GM12878 (cell line): ENCODE measurements at regions not wholly inside any gene's neighbourhood (a gene's known extent, or its start where the extent isn't known, plus 50 kb on each side); places are given as distances from the start of the nearest gene placed in this dataset.

ENCODE experiments used
- ATAC-seq: fragments of 200-7000 bp; cut with Tn5 transposase; 3 replicates; pipeline ENCODE4 v1.9.1; 2020; ENCODE audit warnings: mild to moderate bottlenecking, moderate library complexity
- BruUV-seq: library from RNA; stranded (reverse); fragments of 400-500 nt; replicated peaks from 2 replicates; lab custom pipeline; 2021; lab: Mats Ljungman, UMichigan
- CTCF ChIA-PET: fragments of 300-600 bp; sonication (Branson Sonifier 250); formaldehyde crosslinking; extraction: SDS; loops from one replicate; lab custom pipeline; 2021; ENCODE audit warnings: inconsistent platforms; lab: Yijun Ruan, JAX
- POLR2A ChIA-PET: fragments of 350-600 bp; formaldehyde crosslinking; extraction: SDS; loops from one replicate; lab custom pipeline; 2021; ENCODE audit warnings: inconsistent platforms; lab: Charles Lee
- RAD21 ChIA-PET: fragments of 300-600 bp; sonication (Branson Sonifier 250); formaldehyde crosslinking; loops from one replicate; lab custom pipeline; 2023; ENCODE audit warnings: antibody characterized with exemption; ENCODE audit not compliant: unreplicated experiment; lab: Charles Lee
- SMC1A ChIA-PET: fragments of 300-600 bp; sonication (Branson Sonifier 250); formaldehyde crosslinking; loops from one replicate; lab custom pipeline; 2023; ENCODE audit not compliant: unreplicated experiment, uncharacterized antibody; lab: Charles Lee
- DNase-seq: peaks from one replicate; pipeline ENCODE4 v3.0.0-alpha.2; 2011; ENCODE audit warnings: low read depth, low spot score
- FAIRE-seq: peaks from 3 replicates; lab custom pipeline; 2011; peaks lifted over from hg19 to GRCh38; lab: Jason Lieb, UNC
- H2AFZ ChIP-seq: 2 replicates; pipeline ENCODE4 v1.6.0; 2011; ENCODE audit warnings: low read depth, low read length, control low read depth; ENCODE audit not compliant: control insufficient read depth
- H3K27ac ChIP-seq: 2 replicates; pipeline ENCODE4 v1.5.1; 2011; ENCODE audit warnings: control low read depth; ENCODE audit not compliant: control insufficient read depth, insufficient read depth
- H3K27me3 ChIP-seq, 2 experiments: replicated peaks in 1 of 2; 2 replicates each; pipeline versions ENCODE4 v1.6.0 to v1.6.1; 2011; ENCODE audit warnings: low read length in 1 of 2; ENCODE audit not compliant: control insufficient read depth in 2 of 2, insufficient read depth in 2 of 2
- H3K36me3 ChIP-seq, 2 experiments: 2 replicates each; pipeline ENCODE4 v1.5.1; 2011; ENCODE audit warnings: low read length in 1 of 2; ENCODE audit not compliant: control insufficient read depth in 2 of 2, insufficient read depth in 2 of 2
- H3K4me1 ChIP-seq: 2 replicates; pipeline ENCODE4 v1.6.1; 2011; ENCODE audit warnings: mild to moderate bottlenecking, low read length, moderate library complexity, mixed read lengths; ENCODE audit not compliant: control insufficient read depth, insufficient read depth
- H3K4me2 ChIP-seq: 2 replicates; pipeline ENCODE4 v1.6.0; 2011; ENCODE audit warnings: control low read depth; ENCODE audit not compliant: control insufficient read depth, insufficient read depth
- H3K4me3 ChIP-seq: fragments of 200-600 bp; sonication (generic); 2 replicates; pipeline ENCODE4 v1.5.1; 2016
- H3K79me2 ChIP-seq: 2 replicates; pipeline ENCODE4 v1.6.0; 2011; ENCODE audit warnings: low read length; ENCODE audit not compliant: control insufficient read depth, insufficient read depth
- H3K9ac ChIP-seq: 2 replicates; pipeline ENCODE4 v1.8.0; 2011; ENCODE audit warnings: low read length, control low read depth, mixed read lengths; ENCODE audit not compliant: control insufficient read depth, insufficient read depth
- H3K9me3 ChIP-seq: replicated peaks from 3 replicates; pipeline ENCODE4 v1.5.1; 2011; ENCODE audit warnings: mild to moderate bottlenecking, low read length; ENCODE audit not compliant: control insufficient read depth, insufficient read depth
- H4K20me1 ChIP-seq: 2 replicates; pipeline ENCODE4 v1.6.0; 2011; ENCODE audit not compliant: control insufficient read depth, insufficient read depth
- CREB1 ChIP-seq: IDR thresholded peaks from 2 replicates; pipeline ENCODE4 v1.6.1; 2012; ENCODE audit warnings: low read depth, mild to moderate bottlenecking, inconsistent platforms
- HCFC1 ChIP-seq: fragments of 150-350 bp; IDR thresholded peaks from 2 replicates; pipeline ENCODE4 v1.6.1; 2014; ENCODE audit warnings: low read length
- IKZF2 ChIP-seq, 2 experiments: fragments of 450-650 bp; IDR thresholded peaks; 2 replicates each; pipeline ENCODE4 v1.6.1; 2017; ENCODE audit warnings: mild to moderate bottlenecking in 2 of 2, moderate library complexity in 2 of 2
- MEF2A ChIP-seq: IDR thresholded peaks from 2 replicates; pipeline ENCODE4 v1.6.1; 2011; ENCODE audit warnings: low read depth, mild to moderate bottlenecking, low read length, moderate library complexity; ENCODE audit not compliant: insufficient read depth
- WGBS: methylation state at CpG from one replicate; pipeline ENCODE4 v1.1.6; 2016; ENCODE audit warnings: low lambda C conversion rate; ENCODE audit not compliant: insufficient replicate concordance, insufficient coverage; ENCODE audit errors: missing lambda C conversion rate; 5-methylcytosine and 5-hydroxymethylcytosine counted together
- in situ Hi-C: fragments of 300-500 bp; cut with MboI; formaldehyde crosslinking; loops from 9 replicates; pipeline ENCODE4 v1.14.3; 2018; ENCODE audit warnings: mixed read lengths
- intact Hi-C: fragments of 100-400 bp; cut with micrococcal nuclease; formaldehyde crosslinking; loops from one replicate; pipeline ENCODE4 v1.14.2; 2022; ENCODE audit not compliant: unreplicated experiment
- TF ChIP-seq, protein P1 (sequence below): fragments of 450-650 bp; IDR thresholded peaks from 2 replicates; pipeline ENCODE4 v1.6.1; 2017; ENCODE audit warnings: antibody characterized with exemption, mild to moderate bottlenecking, moderate library complexity
- TF ChIP-seq, protein P2 (sequence below): IDR thresholded peaks from 2 replicates; pipeline ENCODE4 v1.6.1; 2012; ENCODE audit warnings: improper control_type of control experiment, low read depth, low read length; ENCODE audit not compliant: insufficient replicate concordance
- TF ChIP-seq, protein P3 (sequence below): IDR thresholded peaks from 2 replicates; pipeline ENCODE4 v1.6.1; 2011; ENCODE audit warnings: borderline replicate concordance, low read depth, mild to moderate bottlenecking, moderate library complexity, low read length; ENCODE audit not compliant: insufficient read depth, poor library complexity, severe bottlenecking

DNA sequence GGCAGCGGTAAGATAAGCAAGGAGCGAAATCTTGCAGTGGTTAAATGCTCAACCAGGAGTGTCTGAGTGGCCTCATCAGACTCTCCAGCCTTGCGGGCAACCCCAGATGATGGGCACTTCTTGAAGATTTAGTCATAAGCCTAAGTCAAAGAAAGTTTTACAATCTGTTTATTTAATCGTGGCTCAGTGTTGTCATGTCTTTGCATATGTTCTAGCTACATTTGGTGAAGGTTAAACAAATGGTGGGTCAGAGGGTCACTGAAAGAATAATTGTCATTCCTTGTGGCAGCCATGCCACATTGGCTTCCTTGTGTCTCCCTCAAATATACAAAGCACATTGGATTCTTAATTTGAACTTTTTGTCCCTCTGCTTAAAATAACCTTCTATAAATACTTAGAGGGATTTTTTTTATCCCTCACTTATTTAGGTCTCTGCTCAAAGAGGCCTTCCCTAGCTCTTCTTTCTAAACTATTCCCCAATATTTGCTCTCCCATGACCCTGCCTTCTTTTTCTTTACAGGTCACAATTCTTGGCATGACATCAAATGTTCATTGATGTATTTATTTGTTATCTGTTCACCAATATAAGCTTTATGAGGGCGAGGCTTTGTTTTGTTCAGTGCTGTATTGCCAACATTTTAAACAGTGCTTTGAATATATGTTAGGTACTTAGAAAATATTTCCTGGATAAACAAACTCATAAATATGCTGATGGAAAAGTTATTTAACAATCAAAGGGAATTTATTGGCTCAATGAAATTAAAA is 68.7 kb downstream of the NEUROD6 start (continued):
- TF ChIP-seq, protein P1, sequence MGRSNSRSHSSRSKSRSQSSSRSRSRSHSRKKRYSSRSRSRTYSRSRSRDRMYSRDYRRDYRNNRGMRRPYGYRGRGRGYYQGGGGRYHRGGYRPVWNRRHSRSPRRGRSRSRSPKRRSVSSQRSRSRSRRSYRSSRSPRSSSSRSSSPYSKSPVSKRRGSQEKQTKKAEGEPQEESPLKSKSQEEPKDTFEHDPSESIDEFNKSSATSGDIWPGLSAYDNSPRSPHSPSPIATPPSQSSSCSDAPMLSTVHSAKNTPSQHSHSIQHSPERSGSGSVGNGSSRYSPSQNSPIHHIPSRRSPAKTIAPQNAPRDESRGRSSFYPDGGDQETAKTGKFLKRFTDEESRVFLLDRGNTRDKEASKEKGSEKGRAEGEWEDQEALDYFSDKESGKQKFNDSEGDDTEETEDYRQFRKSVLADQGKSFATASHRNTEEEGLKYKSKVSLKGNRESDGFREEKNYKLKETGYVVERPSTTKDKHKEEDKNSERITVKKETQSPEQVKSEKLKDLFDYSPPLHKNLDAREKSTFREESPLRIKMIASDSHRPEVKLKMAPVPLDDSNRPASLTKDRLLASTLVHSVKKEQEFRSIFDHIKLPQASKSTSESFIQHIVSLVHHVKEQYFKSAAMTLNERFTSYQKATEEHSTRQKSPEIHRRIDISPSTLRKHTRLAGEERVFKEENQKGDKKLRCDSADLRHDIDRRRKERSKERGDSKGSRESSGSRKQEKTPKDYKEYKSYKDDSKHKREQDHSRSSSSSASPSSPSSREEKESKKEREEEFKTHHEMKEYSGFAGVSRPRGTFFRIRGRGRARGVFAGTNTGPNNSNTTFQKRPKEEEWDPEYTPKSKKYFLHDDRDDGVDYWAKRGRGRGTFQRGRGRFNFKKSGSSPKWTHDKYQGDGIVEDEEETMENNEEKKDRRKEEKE = no peak
- no peak for TF ChIP-seq MEF2A

DNA sequence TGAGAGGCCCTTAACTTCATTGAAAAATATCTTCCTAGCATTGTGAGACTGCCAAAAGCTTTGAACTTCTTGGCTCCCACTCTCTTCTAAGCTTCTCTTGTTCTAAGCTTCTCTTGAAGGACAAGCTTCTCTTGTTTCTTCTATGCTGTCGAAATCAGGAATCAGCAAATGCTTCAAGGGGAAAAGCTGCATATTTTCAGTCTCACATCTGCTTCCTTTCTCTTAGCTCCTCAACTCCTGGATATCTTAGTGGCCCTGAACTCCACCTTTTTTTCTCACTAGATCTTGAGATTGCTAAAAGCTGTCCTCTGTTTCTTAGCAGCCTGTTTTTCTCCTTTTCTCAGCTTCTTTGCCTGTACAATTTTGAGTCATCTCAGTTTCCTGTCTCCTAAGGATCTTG is 73.0 kb downstream of the NEUROD6 start:
- SMC1A ChIA-PET = no interaction called here

More for the DNA sequence above, 73.0 kb downstream of the NEUROD6 start:
- Histone ChIP-seq H3K27ac (no peak overlapping the region), H2AFZ (no peak overlapping the region), H3K4me3 (no peak overlapping the region), H3K9ac (no peak overlapping the region), H4K20me1 (no peaks in the 10 kb centered on the region), H3K36me3 (no peaks in the 10 kb centered on the region), H3K4me1 (no peaks in the 10 kb centered on the region), H3K4me2 (no peak overlapping the region), H3K9me3 (no peaks in the 10 kb centered on the region), H3K27me3 (no peaks in the 10 kb centered on the region), H3K79me2 (no peaks in the 10 kb centered on the region)
- CTCF ChIA-PET = interaction anchor here (1.4 kb wide), 1 partner anchor 15 kb away, joined by 3 read pairs; no protein-coding TSS in a partner anchor
- in situ Hi-C loops = no loop called here
- no TSS peak for BruUV-seq
- RAD21 ChIA-PET = no interaction called here
- ATAC-seq (no peak), FAIRE-seq (no peak), DNase-seq (no peak)
- intact Hi-C loops = no loop called here
- WGBS = 0% methylated on average over 1 of the region's 1 CpG
- POLR2A ChIA-PET = no interaction called here
- TF ChIP-seq, protein P2, sequence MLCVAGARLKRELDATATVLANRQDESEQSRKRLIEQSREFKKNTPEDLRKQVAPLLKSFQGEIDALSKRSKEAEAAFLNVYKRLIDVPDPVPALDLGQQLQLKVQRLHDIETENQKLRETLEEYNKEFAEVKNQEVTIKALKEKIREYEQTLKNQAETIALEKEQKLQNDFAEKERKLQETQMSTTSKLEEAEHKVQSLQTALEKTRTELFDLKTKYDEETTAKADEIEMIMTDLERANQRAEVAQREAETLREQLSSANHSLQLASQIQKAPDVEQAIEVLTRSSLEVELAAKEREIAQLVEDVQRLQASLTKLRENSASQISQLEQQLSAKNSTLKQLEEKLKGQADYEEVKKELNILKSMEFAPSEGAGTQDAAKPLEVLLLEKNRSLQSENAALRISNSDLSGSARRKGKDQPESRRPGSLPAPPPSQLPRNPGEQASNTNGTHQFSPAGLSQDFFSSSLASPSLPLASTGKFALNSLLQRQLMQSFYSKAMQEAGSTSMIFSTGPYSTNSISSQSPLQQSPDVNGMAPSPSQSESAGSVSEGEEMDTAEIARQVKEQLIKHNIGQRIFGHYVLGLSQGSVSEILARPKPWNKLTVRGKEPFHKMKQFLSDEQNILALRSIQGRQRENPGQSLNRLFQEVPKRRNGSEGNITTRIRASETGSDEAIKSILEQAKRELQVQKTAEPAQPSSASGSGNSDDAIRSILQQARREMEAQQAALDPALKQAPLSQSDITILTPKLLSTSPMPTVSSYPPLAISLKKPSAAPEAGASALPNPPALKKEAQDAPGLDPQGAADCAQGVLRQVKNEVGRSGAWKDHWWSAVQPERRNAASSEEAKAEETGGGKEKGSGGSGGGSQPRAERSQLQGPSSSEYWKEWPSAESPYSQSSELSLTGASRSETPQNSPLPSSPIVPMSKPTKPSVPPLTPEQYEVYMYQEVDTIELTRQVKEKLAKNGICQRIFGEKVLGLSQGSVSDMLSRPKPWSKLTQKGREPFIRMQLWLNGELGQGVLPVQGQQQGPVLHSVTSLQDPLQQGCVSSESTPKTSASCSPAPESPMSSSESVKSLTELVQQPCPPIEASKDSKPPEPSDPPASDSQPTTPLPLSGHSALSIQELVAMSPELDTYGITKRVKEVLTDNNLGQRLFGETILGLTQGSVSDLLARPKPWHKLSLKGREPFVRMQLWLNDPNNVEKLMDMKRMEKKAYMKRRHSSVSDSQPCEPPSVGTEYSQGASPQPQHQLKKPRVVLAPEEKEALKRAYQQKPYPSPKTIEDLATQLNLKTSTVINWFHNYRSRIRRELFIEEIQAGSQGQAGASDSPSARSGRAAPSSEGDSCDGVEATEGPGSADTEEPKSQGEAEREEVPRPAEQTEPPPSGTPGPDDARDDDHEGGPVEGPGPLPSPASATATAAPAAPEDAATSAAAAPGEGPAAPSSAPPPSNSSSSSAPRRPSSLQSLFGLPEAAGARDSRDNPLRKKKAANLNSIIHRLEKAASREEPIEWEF = no peak
- TF ChIP-seq, protein P3, sequence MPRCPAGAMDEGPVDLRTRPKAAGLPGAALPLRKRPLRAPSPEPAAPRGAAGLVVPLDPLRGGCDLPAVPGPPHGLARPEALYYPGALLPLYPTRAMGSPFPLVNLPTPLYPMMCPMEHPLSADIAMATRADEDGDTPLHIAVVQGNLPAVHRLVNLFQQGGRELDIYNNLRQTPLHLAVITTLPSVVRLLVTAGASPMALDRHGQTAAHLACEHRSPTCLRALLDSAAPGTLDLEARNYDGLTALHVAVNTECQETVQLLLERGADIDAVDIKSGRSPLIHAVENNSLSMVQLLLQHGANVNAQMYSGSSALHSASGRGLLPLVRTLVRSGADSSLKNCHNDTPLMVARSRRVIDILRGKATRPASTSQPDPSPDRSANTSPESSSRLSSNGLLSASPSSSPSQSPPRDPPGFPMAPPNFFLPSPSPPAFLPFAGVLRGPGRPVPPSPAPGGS = no peak
- TF ChIP-seq IKZF2 (IDR thresholded peaks at IDR 0.05) = no peak
- no peak for TF ChIP-seq HCFC1
- TF ChIP-seq CREB1 = no peak
